WERI-Rb-1 (cell line): ENCODE measurements at regions not wholly inside any gene's neighbourhood (a gene's known extent, or its start where the extent isn't known, plus 50 kb on each side); places are given as distances from the start of the nearest gene placed in this dataset.

Source experiments
- DNase-seq: peaks from one replicate; pipeline ENCODE4 v3.0.0-alpha.2; 2020
- H3K27ac ChIP-seq: fragments of 250-450 bp; sonication (Bioruptor Pico); 2 replicates; pipeline ENCODE4 v1.5.1; 2020; ENCODE audit warnings: mild to moderate bottlenecking, moderate library complexity
- H3K27me3 ChIP-seq: fragments of 250-450 bp; sonication (Bioruptor Pico); 2 replicates; pipeline ENCODE4 v1.5.1; 2021; ENCODE audit warnings: mild to moderate bottlenecking, low read depth, moderate library complexity; ENCODE audit not compliant: insufficient read depth, severe bottlenecking
- H3K36me3 ChIP-seq: fragments of 250-450 bp; sonication (Bioruptor Pico); 2 replicates; pipeline ENCODE4 v1.5.1; 2020; ENCODE audit warnings: mild to moderate bottlenecking, moderate library complexity
- H3K4me3 ChIP-seq: 2 replicates; pipeline ENCODE4 v1.5.1; 2011; ENCODE audit warnings: low read depth, mild to moderate bottlenecking, control low read depth, low read length
- H3K9me3 ChIP-seq: fragments of 250-450 bp; sonication (Bioruptor Pico); 2 replicates; pipeline ENCODE4 v1.5.1; 2021; ENCODE audit warnings: mild to moderate bottlenecking, moderate library complexity; ENCODE audit not compliant: severe bottlenecking
- TF ChIP-seq, protein P1 (sequence below): IDR thresholded peaks from 2 replicates; pipeline ENCODE4 v1.5.1; 2011; ENCODE audit warnings: low read depth, mild to moderate bottlenecking, control low read depth, inconsistent platforms, low read length

DNA sequence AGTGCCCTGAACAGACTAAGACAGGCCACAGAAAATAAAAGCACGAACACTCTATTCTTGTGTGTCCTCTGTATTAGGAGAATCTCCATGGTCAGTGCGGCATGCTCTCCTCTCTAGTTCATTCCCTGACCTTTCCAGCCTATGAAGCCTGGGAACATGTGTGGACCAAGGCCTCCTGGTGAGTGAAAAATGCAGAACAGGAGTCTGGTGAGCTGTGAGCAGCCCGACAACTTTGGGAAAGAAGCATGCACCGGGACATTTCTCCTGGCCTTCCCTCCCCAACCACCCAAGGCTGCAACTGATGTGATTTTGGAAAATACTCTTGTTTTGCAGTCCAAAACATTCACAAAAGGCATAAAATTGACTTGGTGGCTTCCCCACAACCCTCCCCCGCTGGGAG is 878.3 kb upstream of the ID2 start:
- no peaks in the 10 kb centered on the region for H3K36me3 ChIP-seq
- H3K27me3 ChIP-seq: no peaks in the 10 kb centered on the region
- no peak overlapping the region for H3K4me3 ChIP-seq
- H3K27ac ChIP-seq: no peak overlapping the region
- DNase-seq: no peak
- TF ChIP-seq, protein P1, sequence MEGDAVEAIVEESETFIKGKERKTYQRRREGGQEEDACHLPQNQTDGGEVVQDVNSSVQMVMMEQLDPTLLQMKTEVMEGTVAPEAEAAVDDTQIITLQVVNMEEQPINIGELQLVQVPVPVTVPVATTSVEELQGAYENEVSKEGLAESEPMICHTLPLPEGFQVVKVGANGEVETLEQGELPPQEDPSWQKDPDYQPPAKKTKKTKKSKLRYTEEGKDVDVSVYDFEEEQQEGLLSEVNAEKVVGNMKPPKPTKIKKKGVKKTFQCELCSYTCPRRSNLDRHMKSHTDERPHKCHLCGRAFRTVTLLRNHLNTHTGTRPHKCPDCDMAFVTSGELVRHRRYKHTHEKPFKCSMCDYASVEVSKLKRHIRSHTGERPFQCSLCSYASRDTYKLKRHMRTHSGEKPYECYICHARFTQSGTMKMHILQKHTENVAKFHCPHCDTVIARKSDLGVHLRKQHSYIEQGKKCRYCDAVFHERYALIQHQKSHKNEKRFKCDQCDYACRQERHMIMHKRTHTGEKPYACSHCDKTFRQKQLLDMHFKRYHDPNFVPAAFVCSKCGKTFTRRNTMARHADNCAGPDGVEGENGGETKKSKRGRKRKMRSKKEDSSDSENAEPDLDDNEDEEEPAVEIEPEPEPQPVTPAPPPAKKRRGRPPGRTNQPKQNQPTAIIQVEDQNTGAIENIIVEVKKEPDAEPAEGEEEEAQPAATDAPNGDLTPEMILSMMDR: no peak
- H3K9me3 ChIP-seq: peaks cover 15% of the 10 kb centered on the region

DNA sequence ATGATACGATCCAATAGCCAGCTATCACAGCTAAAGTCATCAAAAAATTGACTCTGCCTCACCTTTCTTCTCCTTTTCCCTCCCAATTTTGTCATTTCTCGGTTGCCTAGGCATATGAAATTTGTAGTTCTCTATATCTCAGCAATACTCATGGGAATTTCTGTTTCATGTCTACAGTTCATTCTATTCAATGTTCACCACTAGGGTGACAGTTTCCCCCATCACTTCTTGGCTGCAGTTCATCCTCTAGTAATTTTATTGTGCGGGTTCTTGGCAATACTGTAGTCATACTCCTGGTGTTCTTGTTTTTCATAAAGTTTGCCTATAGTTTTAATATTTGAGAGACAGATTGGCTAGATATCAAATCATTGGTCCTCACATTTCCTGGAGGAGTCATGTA is 872.2 kb upstream of the ID2 start:
- 0 out of 2 replicates have a peak overlapping the region, but pooled peaks have one; percentile 7 for H3K27ac ChIP-seq
- no peaks in the 10 kb centered on the region for H3K9me3 ChIP-seq
- no peak for DNase-seq
- TF ChIP-seq, protein P1: no peak
- no peak overlapping the region for H3K4me3 ChIP-seq
- no peaks in the 10 kb centered on the region for H3K36me3 ChIP-seq
- no peaks in the 10 kb centered on the region for H3K27me3 ChIP-seq

GRCh38 chr2:7811073-7811472 is 870.8 kb upstream of the ID2 start:
- Histone ChIP-seq H3K27me3 (no peaks in the 10 kb centered on the region), H3K9me3 (no peaks in the 10 kb centered on the region), H3K27ac (no peak overlapping the region), H3K36me3 (no peaks in the 10 kb centered on the region), H3K4me3 (no peak overlapping the region)
- no peak for DNase-seq
- TF ChIP-seq, protein P1: no peak

GRCh38 chr2:7812231-7812995 is 869.4 kb upstream of the ID2 start:
- Histone ChIP-seq H3K9me3 (no peaks in the 10 kb centered on the region), H3K27me3 (no peaks in the 10 kb centered on the region), H3K27ac (no peak overlapping the region), H3K4me3 (no peak overlapping the region), H3K36me3 (no peaks in the 10 kb centered on the region)
- TF ChIP-seq, protein P1: no peak
- no peak for DNase-seq

DNA sequence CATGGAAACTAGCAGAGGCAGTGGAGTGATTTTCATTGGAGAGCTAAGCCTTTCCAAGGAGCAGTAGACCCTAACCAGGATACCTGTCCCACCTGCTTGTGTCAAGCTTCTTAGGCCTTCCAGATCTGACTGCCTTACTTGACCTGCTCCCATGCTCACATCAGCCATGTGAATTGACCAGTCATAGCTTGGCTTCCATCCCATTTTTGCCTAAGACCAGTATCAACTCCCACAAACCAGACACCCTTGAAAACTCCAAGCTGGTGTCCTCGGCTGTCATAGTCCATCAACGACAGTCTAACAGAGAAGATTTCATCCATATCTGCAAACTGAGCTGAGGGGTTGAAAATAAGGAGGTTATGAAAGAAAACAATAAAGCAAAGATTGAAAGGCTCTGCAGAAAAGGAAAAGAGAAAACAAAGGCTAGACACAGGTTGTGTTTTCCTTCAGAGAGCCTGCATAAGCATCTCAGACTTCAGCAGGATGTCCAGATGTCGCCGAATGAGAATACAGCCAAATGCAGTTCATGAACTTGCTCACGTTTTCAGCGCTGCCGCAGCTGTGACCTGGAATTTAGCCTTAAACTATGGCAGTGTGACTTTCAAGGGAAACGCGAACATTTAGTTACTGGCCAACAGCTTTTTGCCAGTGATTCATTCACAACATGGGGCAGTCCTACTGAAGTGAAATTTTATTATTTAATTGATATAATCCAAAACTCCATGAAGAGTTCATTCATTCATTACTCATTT is 868.1 kb upstream of the ID2 start:
- Histone ChIP-seq H3K27ac (no peak overlapping the region), H3K9me3 (no peaks in the 10 kb centered on the region), H3K4me3 (no peak overlapping the region), H3K36me3 (no peaks in the 10 kb centered on the region), H3K27me3 (no peaks in the 10 kb centered on the region)
- no peak for DNase-seq
- TF ChIP-seq, protein P1: no peak
